GM21390 (cell line): ENCODE measurements at regions not wholly inside any gene's neighbourhood (a gene's known extent, or its start where the extent isn't known, plus 50 kb on each side); places are given as distances from the start of the nearest gene placed in this dataset.

Experiments
- ATAC-seq: cut with Tn5 transposase; IDR thresholded peaks from one replicate; pipeline ENCODE4 v1.9.1; 2021; ENCODE audit not compliant: unreplicated experiment

GRCh38 chr7:20932785-20933527, 146.3 kb upstream of the SP8 start:
- ATAC-seq, result no peak

GRCh38 chr7:20945451-20945850, 158.8 kb upstream of the SP8 start:
- ATAC-seq, result no peak

DNA sequence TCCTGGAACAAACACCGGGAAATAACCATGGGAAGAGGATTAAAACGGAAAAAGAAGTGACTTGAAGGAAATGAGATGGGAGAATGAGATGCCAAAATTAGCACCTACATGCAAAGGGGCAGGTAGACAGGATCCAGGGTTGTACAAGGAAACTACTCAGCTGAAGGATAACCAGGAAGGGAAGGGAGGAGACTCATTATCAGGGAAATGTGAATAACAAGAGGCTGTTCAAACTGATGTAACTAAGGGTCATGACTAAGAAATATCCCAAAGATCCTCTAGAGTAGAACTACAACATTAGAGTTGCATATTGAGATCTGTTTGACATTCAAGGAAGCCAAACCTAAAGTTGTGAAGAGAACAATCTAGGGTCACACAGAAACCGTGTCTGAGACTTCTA, 166.2 kb upstream of the SP8 start:
- ATAC-seq, result no peak

DNA sequence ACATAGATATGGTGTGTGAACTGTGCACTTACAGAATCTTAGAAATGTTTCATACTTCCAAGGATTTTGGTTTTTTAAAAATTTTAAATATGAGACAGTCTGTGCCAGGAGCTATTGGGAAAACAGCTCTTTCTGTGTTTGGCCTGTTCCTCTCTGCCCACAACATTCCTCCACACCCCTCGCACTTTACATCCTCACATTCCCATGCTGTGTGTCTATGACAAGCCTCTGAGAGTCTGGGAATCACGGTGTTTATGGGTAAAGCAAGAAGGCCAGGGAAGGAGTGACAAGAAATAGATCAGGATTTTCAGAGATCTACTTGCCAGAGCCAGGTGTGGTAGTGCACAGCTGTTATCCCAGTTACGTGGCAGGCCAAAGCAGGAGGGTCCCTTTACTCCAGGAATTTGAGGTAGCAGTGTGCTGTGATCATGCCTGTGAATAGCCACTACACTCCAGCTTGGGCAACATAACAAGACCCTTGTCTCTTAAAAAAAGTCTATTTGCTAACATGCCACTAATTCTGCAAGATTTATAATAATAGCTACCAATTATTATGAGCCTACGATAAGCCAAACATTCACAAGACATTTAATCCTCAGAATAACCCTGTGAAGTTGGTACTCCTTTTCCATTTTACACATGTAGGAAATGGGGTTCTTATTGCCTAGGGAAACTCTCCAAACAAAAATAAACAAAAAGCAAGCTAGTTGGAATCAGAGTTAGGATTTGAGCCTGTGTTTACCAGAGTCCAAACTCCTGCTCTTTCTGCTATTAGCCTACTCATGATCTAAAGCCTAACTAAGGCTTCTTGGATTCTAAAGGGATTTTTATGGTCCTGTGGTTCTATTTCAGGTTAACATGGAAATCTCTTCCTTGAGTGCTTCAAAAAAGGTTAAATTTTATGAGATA, 168.3 kb upstream of the SP8 start:
- no peak for ATAC-seq

- no peak for ATAC-seq
Observed at GRCh38 chr7:20958572-20958971, 171.9 kb upstream of the SP8 start.

DNA sequence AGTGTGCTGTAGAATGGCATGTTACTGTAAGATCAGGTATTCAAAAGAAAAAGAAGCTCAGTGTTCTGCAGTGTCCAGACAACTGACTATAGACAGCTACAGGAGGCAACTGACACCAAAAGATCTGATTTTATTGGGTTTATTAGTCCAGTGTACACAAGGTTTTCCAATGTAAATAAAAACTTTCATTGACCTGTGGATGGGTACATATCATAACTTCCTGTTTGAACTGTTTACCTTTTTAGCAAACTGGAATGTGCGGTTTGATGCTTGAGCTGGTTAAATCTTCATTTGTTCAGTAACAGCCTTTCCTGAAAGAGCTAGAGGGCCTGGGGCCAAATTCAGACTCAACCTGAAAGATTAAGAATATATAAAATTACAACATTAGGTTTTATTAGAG, 172.6 kb upstream of the SP8 start:
- no peak for ATAC-seq

DNA sequence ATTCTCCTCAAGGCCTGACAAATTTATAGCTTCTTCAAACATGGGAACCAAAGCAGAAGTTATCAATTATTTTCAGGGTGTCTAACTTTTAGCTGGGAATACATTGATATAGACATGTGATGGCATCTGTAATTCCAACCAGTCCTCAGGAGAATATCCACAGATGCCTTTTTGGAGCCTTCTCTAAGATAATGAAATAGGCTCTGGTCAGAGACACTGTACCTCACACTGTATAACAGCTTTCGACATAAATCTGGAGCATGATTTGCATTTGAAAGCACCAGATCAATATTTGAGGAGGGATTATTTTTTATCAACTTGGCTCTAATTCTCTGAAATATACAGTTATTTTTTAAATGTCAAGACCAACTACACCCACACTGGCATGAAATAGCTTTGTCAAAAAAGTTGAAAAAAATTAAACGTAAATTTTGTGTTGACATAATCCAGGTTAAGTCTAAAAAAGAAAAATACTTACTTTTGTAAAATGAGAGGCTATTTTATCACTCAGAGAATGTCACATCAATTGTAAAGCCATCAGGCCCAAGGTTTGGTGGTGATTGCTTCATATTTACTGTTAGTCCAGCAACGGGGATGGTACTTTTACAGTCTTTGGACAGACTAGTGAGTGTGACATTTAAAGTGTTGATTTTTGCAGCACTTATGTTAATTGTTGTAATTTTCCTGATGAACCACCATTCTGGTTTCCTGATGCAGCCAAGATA, 177.0 kb upstream of the SP8 start:
- ATAC-seq, result no peak

GRCh38 chr7:20964281-20964918, 177.7 kb upstream of the SP8 start:
- ATAC-seq, result no peak

GRCh38 chr7:20971219-20971618, 184.5 kb upstream of the SP8 start:
- ATAC-seq, result no peak

DNA sequence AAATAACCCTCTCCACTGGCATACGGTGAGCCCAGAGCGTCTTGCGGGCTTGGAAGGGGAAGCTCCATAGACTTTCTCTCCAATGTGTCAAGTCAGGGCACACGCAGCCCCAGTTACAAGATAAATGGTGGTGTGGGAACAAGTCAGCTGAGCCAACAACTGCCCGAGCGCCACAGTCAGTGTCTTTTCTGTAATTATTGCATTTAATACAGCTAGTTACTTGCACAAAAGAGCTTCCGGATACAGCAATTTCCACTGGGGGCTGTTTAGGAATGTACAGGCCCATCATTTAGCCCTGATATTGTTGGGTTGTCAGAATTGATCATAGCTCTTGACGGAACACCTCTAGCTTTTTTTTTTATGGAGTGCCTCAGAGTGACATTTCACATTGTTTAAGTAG, 193.5 kb upstream of the SP8 start:
- no peak for ATAC-seq

GRCh38 chr7:20980668-20981264, 194.1 kb upstream of the SP8 start:
- no peak for ATAC-seq

- no peak for ATAC-seq
Observed at GRCh38 chr7:20988340-20988739, 201.7 kb upstream of the SP8 start.

GRCh38 chr7:20991544-20991943, 204.9 kb upstream of the SP8 start:
- ATAC-seq, result no peak

GRCh38 chr7:20993693-20994092, 207.0 kb upstream of the SP8 start:
- ATAC-seq, result no peak

DNA sequence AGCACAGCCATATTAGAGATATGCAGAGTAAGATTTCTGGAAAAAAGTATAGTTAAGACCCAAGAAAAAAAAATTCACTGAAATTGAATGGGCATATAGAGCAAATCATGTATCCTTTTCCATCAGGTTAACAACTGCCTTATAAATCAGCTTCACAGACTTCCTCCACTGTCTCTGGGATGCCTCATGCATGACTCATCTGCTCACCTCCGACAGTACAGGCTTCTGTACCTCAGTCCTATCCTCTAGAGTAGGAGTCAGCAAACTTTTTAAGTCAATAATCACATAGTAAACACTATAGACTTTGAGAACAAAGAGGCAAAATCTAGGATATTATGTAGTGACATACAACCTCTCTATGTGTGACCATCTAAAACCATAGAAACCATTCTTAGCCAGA, 211.6 kb upstream of the SP8 start:
- no peak for ATAC-seq

- ATAC-seq, result no peak
Observed at GRCh38 chr7:21011153-21011552, 224.5 kb upstream of the SP8 start.

GRCh38 chr7:21013765-21014539, 227.3 kb upstream of the SP8 start:
- ATAC-seq, result no peak

DNA sequence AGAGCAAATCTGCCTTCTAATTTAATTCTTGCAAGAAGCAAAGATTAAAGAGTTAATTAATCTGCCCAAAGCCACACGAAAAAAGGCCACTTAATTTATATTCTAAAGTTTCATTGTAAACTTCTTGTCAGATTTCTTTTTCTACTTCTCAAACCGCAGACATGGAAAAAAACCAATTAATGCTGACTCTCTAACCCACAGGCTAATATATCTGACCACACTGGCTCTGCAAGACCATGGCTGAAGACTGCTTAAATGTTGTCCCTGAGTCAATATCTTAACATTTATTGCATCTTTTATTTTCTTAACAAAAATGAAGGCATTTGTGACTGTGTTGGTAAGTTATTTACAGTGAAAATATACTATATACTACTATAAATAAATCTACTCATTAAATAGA, 234.0 kb upstream of the SP8 start:
- ATAC-seq, result no peak

DNA sequence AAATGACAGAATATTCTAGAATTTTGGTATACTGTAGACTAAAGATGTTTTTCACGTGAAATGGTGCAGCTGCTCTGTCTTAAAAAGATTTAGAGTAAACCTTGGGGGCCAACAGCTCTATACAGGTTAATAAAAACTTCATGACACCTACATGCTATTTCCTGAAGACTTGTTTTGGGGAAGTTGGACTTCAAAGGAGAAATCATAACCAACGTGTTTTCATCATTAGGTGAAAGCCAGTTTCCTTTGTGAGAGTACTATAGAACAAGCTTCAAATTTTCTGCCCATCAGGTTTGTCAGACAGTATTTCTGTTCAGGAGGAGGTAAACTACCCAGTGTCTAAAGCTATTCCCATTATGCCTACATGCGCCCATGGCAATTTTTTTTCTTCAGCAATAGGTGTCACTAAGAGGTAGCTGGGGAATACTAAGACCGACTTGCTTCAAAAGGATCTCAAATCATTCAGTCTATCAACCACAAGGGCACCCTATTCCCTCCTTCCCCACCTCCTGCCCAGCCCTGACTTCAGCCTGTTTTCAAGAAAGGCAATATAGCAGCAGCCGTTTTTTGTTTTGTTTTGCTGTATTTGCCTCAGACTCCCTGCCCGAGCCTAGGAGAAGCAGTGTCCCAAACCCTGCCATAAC, 237.3 kb upstream of the SP8 start:
- no peak for ATAC-seq

GRCh38 chr7:21024485-21024867, 237.8 kb upstream of the SP8 start:
- ATAC-seq, result no peak
